Naive thymus-derived CD4-positive, alpha-beta T cell (primary cell): ENCODE measurements at regions not wholly inside any gene's neighbourhood (a gene's known extent, or its start where the extent isn't known, plus 50 kb on each side); places are given as distances from the start of the nearest gene placed in this dataset.

Source experiments
- ATAC-seq: fragments of 150-1000 bp; cut with Tn5 transposase; 2 replicates; pipeline ENCODE4 v1.10.0; 2021; ENCODE audit warnings: mild to moderate bottlenecking, moderate library complexity
- CTCF ChIA-PET: fragments of 350-600 bp; sonication (Branson Sonifier 250); formaldehyde crosslinking; loops from one replicate; lab custom pipeline; 2021; ENCODE audit warnings: antibody characterized with exemption; lab: Charles Lee
- POLR2A ChIA-PET: fragments of 350-600 bp; sonication (Branson Sonifier 250); formaldehyde crosslinking; loops from one replicate; lab custom pipeline; 2021; ENCODE audit warnings: antibody characterized with exemption, inconsistent platforms; lab: Charles Lee
- DNase-seq, 9 donors: peaks; one replicate each; pipeline versions ENCODE4 v3.0.0 to v3.0.0-alpha.2; 2020 to 2022; ENCODE audit warnings: mixed read lengths in 1 of 9
- H3K27ac ChIP-seq: one replicate; pipeline ENCODE4 v1.7.0; 2013; ENCODE audit warnings: mild to moderate bottlenecking, low read depth, low read length, moderate library complexity
- H3K27me3 ChIP-seq, 2 donors: one replicate each; pipeline ENCODE4 v1.7.0; 2013; ENCODE audit warnings: low read length in 2 of 2, mild to moderate bottlenecking in 2 of 2, moderate library complexity in 2 of 2; ENCODE audit not compliant: control insufficient read depth in 2 of 2, insufficient read depth in 2 of 2
- H3K36me3 ChIP-seq, 3 experiments: 1 replicate in 2 of 3; 2 replicates in 1 of 3; pipeline ENCODE4 v1.7.0; 2013; ENCODE audit warnings: low read length in 3 of 3, mild to moderate bottlenecking in 3 of 3, moderate library complexity in 1 of 3; ENCODE audit not compliant: insufficient read depth in 3 of 3, control insufficient read depth in 2 of 3
- H3K4me1 ChIP-seq, 2 donors: one replicate each; pipeline ENCODE4 v1.7.0; 2013; ENCODE audit warnings: low read length in 2 of 2, mild to moderate bottlenecking in 2 of 2, moderate library complexity in 1 of 2; ENCODE audit not compliant: control insufficient read depth in 2 of 2, insufficient read depth in 2 of 2
- H3K4me3 ChIP-seq: 2 replicates; pipeline ENCODE4 v1.7.0; 2013; ENCODE audit warnings: mild to moderate bottlenecking, low read length
- H3K9me3 ChIP-seq, 3 experiments: 1 replicate in 2 of 3; 2 replicates in 1 of 3; pipeline ENCODE4 v1.7.0; 2013; ENCODE audit warnings: low read length in 3 of 3; ENCODE audit not compliant: control insufficient read depth in 2 of 3
- H3K27ac Mint-ChIP-seq, 9 donors: one replicate each; pipeline ENCODE4 v1.8.0; 2020 to 2022; ENCODE audit warnings: mixed read lengths in 9 of 9, mild to moderate bottlenecking in 8 of 9, moderate library complexity in 5 of 9, inconsistent platforms in 2 of 9
- H3K27me3 Mint-ChIP-seq, 5 donors: one replicate each; pipeline ENCODE4 v1.8.0; 2021 to 2022; ENCODE audit warnings: mixed read lengths in 5 of 5, mild to moderate bottlenecking in 1 of 5
- H3K36me3 Mint-ChIP-seq, 5 donors: one replicate each; pipeline ENCODE4 v1.8.0; 2020 to 2022; ENCODE audit warnings: mixed read lengths in 5 of 5, mild to moderate bottlenecking in 3 of 5, inconsistent platforms in 1 of 5
- H3K4me1 Mint-ChIP-seq, 7 donors: one replicate each; pipeline ENCODE4 v1.8.0; 2020 to 2022; ENCODE audit warnings: mixed read lengths in 7 of 7, mild to moderate bottlenecking in 3 of 7, inconsistent platforms in 1 of 7
- H3K4me3 Mint-ChIP-seq, 10 donors: one replicate each; pipeline ENCODE4 v1.8.0; 2020 to 2022; ENCODE audit warnings: mild to moderate bottlenecking in 10 of 10, mixed read lengths in 10 of 10, moderate library complexity in 6 of 10, inconsistent platforms in 2 of 10
- H3K9me3 Mint-ChIP-seq, 11 donors: one replicate each; pipeline ENCODE4 v1.8.0; 2020 to 2022; ENCODE audit warnings: mixed read lengths in 11 of 11, mild to moderate bottlenecking in 4 of 11, inconsistent platforms in 1 of 11, moderate library complexity in 1 of 11
- intact Hi-C, 2 donors: fragments of 100-400 bp; cut with micrococcal nuclease; formaldehyde crosslinking; loops; one replicate each; pipeline ENCODE4 v1.15.1; 2023

DNA sequence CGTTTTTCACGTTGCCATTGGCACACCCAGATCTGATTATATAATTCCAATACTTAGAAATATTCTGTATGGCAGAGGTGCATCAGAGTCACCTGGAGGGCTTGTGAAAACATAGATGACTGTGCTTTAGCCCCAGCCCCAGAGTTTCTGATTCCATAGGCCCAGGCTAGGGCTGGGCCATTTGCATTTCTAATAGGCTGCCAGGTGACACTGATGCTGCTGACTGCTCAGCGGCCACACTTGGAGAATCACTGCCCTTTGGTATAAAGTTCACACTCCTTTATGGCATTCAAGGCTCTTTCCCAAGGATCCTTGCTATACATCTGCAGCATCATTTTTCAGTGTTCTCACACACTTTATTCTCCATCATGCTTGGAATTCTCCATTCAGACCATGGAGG lies 137.1 kb downstream of the AKAP11 start:
- peaks cover 0 to 10% (median 0%) of the 10 kb centered on the region in 5 donors for H3K36me3 Mint-ChIP-seq
- H3K4me1 Mint-ChIP-seq = peaks cover 0 to 30% (median 0%) of the 10 kb centered on the region in 7 donors
- Histone ChIP-seq H3K27ac (no peak overlapping the region), H3K36me3 (no peaks in the 10 kb centered on the region), H3K9me3 (no peaks in the 10 kb centered on the region), H3K4me1 (peaks cover 0 to 13% of the 10 kb centered on the region in 2 donors), H3K27me3 (no peaks in the 10 kb centered on the region), H3K4me3 (no peak overlapping the region)
- POLR2A ChIA-PET = interaction anchor here (0.8 kb wide), 1 partner anchor 14 kb away, joined by 3 read pairs; no protein-coding TSS in a partner anchor
- no peaks in the 10 kb centered on the region for H3K27me3 Mint-ChIP-seq
- intact Hi-C loops = no loop called here
- no peaks in the 10 kb centered on the region for H3K9me3 Mint-ChIP-seq
- ATAC-seq (no peak), DNase-seq (no peak)
- peak overlapping the region in 1 of 9 donors; percentile 2 for H3K27ac Mint-ChIP-seq
- H3K4me3 Mint-ChIP-seq = no peak overlapping the region
- CTCF ChIA-PET = no interaction called here

DNA sequence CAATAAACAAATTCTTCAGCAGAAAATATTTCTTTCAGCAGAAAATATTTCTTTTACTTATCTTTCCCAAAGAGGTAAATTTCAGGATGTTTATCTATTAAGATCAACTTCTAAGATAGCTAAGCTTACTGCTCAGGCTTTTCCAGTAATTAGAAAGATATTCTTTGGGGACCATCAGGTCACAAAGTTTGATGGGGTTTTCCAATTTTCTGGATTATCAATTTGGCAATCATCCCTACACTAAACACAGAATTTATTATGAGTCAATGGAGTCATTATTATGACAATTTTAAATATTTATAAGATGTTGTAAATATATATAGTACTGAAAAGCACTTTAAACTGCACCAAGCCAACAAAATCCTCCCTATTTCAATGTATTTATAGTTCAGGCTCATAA lies 137.6 kb downstream of the AKAP11 start:
- Histone ChIP-seq H3K27ac (no peak overlapping the region), H3K4me1 (peaks cover 0 to 13% of the 10 kb centered on the region in 2 donors), H3K9me3 (no peaks in the 10 kb centered on the region), H3K4me3 (no peak overlapping the region), H3K36me3 (no peaks in the 10 kb centered on the region), H3K27me3 (no peaks in the 10 kb centered on the region)
- ChIA-PET CTCF (no interaction called here), POLR2A (interaction anchor here (0.8 kb wide), 1 partner anchor 14 kb away, joined by 3 read pairs; no protein-coding TSS in a partner anchor)
- Mint-ChIP-seq H3K4me1 (peaks cover 0 to 27% (median 0%) of the 10 kb centered on the region in 7 donors), H3K27me3 (no peaks in the 10 kb centered on the region), H3K36me3 (peaks cover 0 to 11% (median 0%) of the 10 kb centered on the region in 5 donors), H3K27ac (no peak overlapping the region), H3K4me3 (no peak overlapping the region), H3K9me3 (no peaks in the 10 kb centered on the region)
- intact Hi-C loops = no loop called here
- ATAC-seq (no peak), DNase-seq (no peak)

DNA sequence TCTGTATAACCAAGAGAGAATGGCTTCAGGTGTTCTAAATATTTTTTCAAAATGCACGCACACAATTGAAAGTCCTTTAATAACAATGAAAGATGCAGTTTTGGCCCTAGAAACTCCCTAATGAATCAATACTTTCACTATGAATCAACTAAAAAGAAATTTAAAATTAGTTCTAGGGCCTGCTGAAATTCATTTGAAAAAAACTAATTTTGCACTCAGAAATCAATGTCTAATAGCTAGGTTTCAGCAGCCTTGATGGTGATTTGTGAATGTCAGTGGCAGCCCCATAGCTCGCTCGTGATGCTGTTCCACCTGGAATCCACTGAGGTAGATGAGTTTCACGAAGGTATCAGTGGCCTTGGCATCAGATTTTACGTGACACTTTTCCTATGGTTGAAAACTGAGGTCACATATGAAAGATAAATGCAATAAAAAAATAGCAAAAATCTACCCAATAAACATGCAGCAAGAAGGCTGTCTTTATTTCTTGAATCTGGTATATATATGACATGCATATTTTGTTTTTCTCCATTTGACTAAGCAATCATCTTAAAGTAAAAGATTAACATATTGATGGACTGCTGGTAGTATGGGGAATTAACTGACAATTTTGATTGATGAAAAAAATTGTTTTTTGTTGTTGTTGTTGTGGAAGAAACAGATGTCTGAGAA lies 141.0 kb downstream of the AKAP11 start:
- CTCF ChIA-PET = no interaction called here
- Mint-ChIP-seq H3K9me3 (no peaks in the 10 kb centered on the region), H3K36me3 (peaks cover 0 to 11% (median 0%) of the 10 kb centered on the region in 5 donors), H3K27ac (no peak overlapping the region), H3K4me1 (peaks cover 0 to 14% (median 0%) of the 10 kb centered on the region in 7 donors), H3K27me3 (no peaks in the 10 kb centered on the region), H3K4me3 (no peak overlapping the region)
- intact Hi-C loops = no loop called here
- H3K27ac ChIP-seq = no peak overlapping the region
- DNase-seq (no peak), ATAC-seq (no peak)
- POLR2A ChIA-PET = no interaction called here
- H3K9me3 ChIP-seq = no peaks in the 10 kb centered on the region
- H3K27me3 ChIP-seq = no peaks in the 10 kb centered on the region
- H3K4me3 ChIP-seq = no peak overlapping the region
- no peaks in the 10 kb centered on the region for H3K4me1 ChIP-seq
- no peaks in the 10 kb centered on the region for H3K36me3 ChIP-seq

DNA sequence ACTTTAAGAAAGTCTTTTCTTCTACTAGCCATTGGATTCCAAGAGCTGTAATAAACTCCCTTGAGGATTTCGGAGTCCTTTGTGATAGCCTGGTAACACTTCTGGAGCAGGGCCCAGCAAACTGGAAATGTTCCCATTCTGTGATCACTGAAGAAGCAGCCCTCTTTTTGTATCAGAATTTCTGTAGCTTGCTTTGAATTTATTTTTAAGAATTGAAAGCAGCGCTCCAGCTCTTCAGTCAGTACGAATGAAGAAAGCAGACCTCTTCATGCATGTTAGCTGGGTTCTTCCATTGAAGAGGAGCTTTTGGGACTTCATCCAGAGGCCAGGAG lies 141.5 kb downstream of the AKAP11 start:
- H3K4me3 ChIP-seq = no peak overlapping the region
- peaks cover 0 to 14% (median 0%) of the 10 kb centered on the region in 7 donors for H3K4me1 Mint-ChIP-seq
- peaks cover 0 to 8% (median 0%) of the 10 kb centered on the region in 5 donors for H3K36me3 Mint-ChIP-seq
- H3K27ac Mint-ChIP-seq = no peak overlapping the region
- no peaks in the 10 kb centered on the region for H3K9me3 ChIP-seq
- no peaks in the 10 kb centered on the region for H3K9me3 Mint-ChIP-seq
- ChIA-PET POLR2A (no interaction called here), CTCF (no interaction called here)
- no peak for ATAC-seq
- DNase-seq = no peak
- no peaks in the 10 kb centered on the region for H3K4me1 ChIP-seq
- no peak overlapping the region for H3K27ac ChIP-seq
- intact Hi-C loops = no loop called here
- H3K27me3 Mint-ChIP-seq = no peaks in the 10 kb centered on the region
- H3K4me3 Mint-ChIP-seq = no peak overlapping the region
- H3K27me3 ChIP-seq = no peaks in the 10 kb centered on the region
- H3K36me3 ChIP-seq = no peaks in the 10 kb centered on the region

DNA sequence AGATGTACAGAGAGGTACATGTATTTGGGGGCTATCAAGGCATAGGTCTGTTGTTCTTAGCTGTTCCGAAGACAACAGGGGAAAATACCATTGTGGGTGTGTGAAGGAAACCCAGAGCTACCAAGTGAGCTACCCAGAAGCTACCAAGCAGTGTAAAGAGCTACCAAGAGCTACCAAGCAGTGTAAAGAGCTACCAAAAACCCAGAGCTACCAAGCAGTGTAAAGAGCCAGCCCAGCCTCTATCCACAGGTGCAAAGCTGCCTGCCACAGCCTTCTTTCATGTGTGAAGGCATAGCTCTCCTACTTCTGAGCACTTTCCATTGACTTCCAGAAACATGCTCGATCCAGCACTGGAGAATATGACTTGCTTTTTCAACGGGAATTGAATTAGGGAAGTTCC lies 145.7 kb downstream of the AKAP11 start:
- Histone ChIP-seq H3K27me3 (no peaks in the 10 kb centered on the region), H3K4me3 (no peak overlapping the region), H3K9me3 (no peaks in the 10 kb centered on the region), H3K4me1 (no peaks in the 10 kb centered on the region), H3K36me3 (no peaks in the 10 kb centered on the region), H3K27ac (no peak overlapping the region)
- no peak for ATAC-seq
- CTCF ChIA-PET = no interaction called here
- H3K27ac Mint-ChIP-seq = no peak overlapping the region
- no peak for DNase-seq
- H3K36me3 Mint-ChIP-seq = peaks cover 0 to 7% (median 0%) of the 10 kb centered on the region in 5 donors
- H3K4me1 Mint-ChIP-seq = peaks cover 0 to 21% (median 0%) of the 10 kb centered on the region in 7 donors
- no peak overlapping the region for H3K4me3 Mint-ChIP-seq
- POLR2A ChIA-PET = interaction anchor here (0.7 kb wide), 1 partner anchor 1485 kb away, joined by 3 read pairs; no protein-coding TSS in a partner anchor
- H3K9me3 Mint-ChIP-seq = peaks cover 0 to 3% (median 0%) of the 10 kb centered on the region in 11 donors
- no peaks in the 10 kb centered on the region for H3K27me3 Mint-ChIP-seq
- intact Hi-C loops = no loop called here

DNA sequence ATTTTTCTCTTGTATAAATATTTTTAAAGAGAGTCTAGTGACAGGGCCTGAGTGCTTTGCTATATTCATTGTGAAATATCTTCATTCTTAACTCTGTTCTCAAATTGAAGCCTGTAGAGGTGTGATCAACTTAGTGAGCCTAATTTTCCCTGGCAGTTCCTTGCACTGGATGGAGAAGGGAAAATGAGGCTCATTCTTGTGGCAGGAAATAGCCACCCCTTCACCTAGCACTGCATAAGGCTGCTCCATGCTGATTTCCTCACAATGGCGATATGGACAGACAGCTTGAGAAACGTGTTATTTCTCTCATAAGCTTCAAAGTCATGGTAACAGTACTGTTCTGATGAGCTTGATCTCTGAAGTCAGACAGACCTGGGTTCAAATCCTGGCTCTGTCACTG lies 146.2 kb downstream of the AKAP11 start:
- POLR2A ChIA-PET = no interaction called here
- no peak overlapping the region for H3K27ac ChIP-seq
- intact Hi-C loops = no loop called here

DNA sequence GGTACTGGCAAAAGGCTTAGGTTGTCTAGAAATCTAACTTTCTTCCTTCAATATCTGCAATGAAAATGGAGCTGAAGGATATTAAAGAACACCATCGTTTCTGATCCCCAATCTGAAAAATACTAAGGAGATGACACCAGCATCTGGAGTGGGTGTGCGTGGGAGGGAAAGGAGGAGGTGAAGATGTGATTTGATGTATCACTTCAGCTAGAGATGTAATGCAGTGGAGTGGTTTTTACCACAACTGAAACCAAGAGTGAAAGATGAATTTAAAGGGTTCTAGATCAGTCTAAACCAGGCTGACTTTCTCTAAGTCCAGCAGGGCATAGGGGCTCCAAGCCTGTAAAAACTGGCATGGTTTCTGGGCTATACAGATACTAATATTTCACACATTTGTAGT lies 148.4 kb downstream of the AKAP11 start:
- Mint-ChIP-seq H3K4me1 (peaks cover 0 to 21% (median 0%) of the 10 kb centered on the region in 7 donors), H3K27me3 (peaks cover 0 to 4% (median 0%) of the 10 kb centered on the region in 5 donors), H3K27ac (peak overlapping the region in 1 of 9 donors; percentile 45), H3K36me3 (peaks cover 0 to 15% (median 0%) of the 10 kb centered on the region in 5 donors), H3K4me3 (peak overlapping the region in 1 of 10 donors; percentile 34), H3K9me3 (peaks cover 2 to 14% (median 7%) of the 10 kb centered on the region in 11 donors)
- ATAC-seq = no peak
- no peaks in the 10 kb centered on the region for H3K36me3 ChIP-seq
- H3K4me1 ChIP-seq = no peaks in the 10 kb centered on the region
- intact Hi-C loops = no loop called here
- CTCF ChIA-PET = no interaction called here
- no peaks in the 10 kb centered on the region for H3K9me3 ChIP-seq
- no peak overlapping the region for H3K4me3 ChIP-seq
- H3K27ac ChIP-seq = no peak overlapping the region
- POLR2A ChIA-PET = no interaction called here
- DNase-seq = peak in 1 of 9 donors; percentile 69
- H3K27me3 ChIP-seq = no peaks in the 10 kb centered on the region

More for the DNA sequence above, 146.2 kb downstream of the AKAP11 start:
- Histone ChIP-seq H3K27me3 (no peaks in the 10 kb centered on the region), H3K4me3 (no peak overlapping the region), H3K9me3 (no peaks in the 10 kb centered on the region), H3K36me3 (no peaks in the 10 kb centered on the region), H3K4me1 (no peaks in the 10 kb centered on the region)
- peaks cover 0 to 10% (median 0%) of the 10 kb centered on the region in 5 donors for H3K36me3 Mint-ChIP-seq
- no peak overlapping the region for H3K27ac Mint-ChIP-seq
- ATAC-seq = no peak
- peaks cover 0 to 6% (median 0%) of the 10 kb centered on the region in 11 donors for H3K9me3 Mint-ChIP-seq
- H3K27me3 Mint-ChIP-seq = no peaks in the 10 kb centered on the region
- peaks cover 0 to 21% (median 0%) of the 10 kb centered on the region in 7 donors for H3K4me1 Mint-ChIP-seq
- no peak for DNase-seq
- CTCF ChIA-PET = no interaction called here
- no peak overlapping the region for H3K4me3 Mint-ChIP-seq
